GM21447 (cell line): ENCODE measurements at regions not wholly inside any gene's neighbourhood (a gene's known extent, or its start where the extent isn't known, plus 50 kb on each side); places are given as distances from the start of the nearest gene placed in this dataset.

Source experiments
- ATAC-seq: cut with Tn5 transposase; IDR thresholded peaks from one replicate; pipeline ENCODE4 v1.9.1; 2021; ENCODE audit not compliant: unreplicated experiment

DNA sequence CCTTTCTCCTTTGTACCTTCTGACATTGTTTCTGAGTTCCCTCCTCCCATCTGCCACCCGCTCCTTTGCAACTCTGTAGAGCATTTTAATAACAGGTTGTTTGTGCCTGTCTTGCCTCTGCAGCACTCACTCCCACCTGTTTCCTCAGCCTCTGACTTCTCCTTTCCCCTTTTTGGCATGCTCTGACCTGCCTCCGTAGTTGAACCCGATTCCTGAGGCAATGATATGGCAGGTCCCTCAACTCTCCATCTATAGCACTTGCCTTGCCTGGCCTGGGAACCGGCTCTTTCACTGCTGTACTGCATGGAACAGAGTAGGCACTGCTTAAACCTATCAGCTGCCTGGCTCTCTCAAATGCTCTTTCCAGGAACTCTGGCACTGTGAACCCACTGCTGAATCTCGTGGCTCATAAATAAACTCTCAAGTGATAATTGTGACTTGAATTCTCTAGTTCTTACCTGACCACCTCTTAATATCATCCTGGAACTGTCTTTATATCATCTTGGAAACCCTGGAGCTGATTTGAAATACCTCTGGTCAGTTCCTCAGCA, 50.3 kb downstream of the UTRN start:
- no peak for ATAC-seq

GRCh38 chr6:144335914-144336313, 50.8 kb downstream of the UTRN start:
- peak; percentile 49 for ATAC-seq

DNA sequence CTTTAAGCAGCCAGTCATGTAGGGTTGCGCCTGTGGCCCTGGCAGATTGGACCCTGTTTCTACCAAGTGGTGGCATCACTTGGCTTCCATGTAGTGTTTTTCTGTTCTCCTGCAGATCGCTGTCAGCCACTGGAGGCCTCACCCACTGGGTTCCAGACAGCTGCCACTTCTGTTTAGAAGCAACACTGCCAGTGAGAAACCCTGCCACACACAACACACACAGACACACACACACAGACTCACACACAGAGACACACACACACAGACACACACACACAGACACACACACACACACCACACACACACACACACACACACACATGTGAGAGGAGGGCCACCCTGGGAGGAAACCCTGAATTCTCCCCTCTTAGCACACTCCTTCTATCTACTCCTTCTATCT, 51.8 kb downstream of the UTRN start:
- no peak for ATAC-seq

DNA sequence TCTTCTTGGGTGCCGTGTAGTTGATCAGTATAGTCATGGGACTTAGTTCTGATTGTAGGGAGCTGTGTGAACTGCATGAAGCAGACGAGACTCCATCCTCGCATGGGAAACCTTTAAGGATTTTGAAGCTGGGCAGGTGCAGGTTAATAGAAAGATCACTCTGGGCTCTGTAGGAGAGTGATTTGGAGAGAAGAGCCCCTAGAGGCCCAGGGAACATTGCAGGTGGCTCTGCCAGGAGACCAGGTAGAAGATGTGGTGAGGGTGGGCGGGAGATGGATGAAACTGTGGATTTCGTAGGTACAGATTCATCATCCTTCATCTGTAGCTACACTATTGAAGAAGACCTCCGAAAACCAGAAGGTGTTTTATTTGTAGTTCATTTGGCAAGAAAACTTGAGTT, 53.3 kb downstream of the UTRN start:
- no peak for ATAC-seq

- no peak for ATAC-seq
Observed at GRCh38 chr6:144338951-144339700, 54.0 kb downstream of the UTRN start.

DNA sequence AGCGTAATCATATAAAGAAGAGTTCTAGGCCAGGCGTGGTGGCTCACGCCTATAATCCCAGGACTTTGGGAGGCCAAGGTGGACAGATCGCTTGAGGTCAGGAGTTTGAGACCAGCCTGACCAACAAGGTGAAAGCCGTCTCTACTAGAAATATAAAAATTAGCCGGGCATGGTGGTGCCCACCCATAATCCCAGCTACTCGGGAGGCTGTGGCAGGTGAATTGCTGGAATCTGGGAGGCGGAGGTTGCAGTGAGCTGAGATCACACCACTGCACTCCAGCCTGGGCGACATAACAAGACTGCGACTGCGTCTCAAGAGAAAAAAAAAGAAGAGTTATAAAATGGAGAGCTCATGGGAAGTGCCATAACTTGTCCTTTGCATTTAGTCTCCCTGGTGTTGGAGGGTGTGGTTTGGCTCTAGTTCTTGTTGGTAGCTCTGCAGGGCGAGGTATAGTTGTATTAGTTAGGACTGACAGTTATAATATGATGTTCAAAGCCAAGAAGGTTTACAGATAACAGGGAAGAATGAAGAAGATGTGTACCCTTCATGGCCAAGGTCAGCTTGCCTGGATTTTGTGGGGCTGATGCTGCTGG, 54.8 kb downstream of the UTRN start:
- ATAC-seq: no peak

- no peak for ATAC-seq
Observed at GRCh38 chr6:144340541-144341371, 55.6 kb downstream of the UTRN start.

DNA sequence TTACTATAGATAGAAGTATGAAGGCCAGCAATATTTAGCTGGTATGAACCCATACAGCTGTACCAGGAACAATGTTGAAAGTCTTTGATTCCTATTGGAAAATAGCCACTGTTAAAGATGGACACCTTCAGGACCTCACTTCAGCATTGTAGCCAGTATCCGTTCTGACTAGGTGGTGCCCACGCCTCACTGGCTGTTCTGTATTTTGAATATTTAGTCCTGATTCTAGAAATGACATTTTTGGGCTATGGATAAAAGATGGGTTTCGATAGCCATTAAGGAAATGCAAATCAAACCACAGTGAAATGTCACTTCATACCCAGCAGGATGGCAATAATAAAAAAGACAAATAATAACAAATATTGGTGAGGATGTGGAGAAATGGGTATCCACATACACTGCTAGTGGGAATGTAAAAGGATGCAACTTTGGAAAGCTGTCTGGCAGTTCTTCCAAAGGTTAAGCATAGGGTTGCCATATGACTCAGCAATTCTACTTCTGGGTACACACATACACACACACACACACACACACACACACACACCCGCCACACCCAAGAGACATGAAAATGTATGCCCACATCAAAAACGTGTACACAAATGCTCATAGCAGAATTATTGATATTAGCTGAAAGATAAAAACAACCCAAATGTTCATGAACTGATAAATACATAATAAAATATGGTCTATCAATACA, 56.8 kb downstream of the UTRN start:
- ATAC-seq: no peak

DNA sequence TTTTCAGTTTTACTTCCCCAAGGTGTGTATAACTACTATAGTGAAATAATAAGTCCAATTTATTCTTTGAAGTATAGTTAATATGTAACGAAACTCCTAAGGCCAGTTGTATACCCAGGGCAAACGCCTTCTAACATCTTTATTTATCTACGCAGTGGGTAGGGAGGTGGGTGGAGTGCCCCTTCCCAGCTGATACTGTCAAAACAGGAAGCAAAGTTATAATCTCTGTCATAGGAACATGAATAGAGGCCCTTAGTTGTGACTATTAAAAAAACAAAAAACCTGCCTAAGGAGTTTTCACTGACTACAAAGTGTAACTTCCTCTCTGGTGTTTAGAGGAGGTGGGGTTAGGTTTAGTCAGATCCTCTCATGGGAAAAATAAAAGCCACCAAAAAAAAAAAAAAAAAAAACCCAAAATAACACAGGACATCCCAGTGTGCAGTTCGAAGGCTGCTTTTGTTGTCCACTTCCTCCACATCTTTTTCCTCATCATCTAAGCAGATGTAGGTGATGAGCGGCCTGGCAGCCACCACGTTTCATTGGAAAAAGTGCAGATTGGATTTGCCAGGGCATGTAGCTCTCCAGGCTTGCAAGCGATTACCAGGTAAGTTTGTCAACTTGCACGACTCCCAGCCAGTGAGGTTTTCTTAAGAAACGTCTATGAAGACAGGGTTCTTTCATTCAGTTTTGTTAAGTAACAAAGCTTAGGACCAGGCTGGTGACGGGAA, 58.7 kb downstream of the UTRN start:
- ATAC-seq: peak; percentile 52

- ATAC-seq: peak; percentile 32
Observed at GRCh38 chr6:144344646-144345045, 59.5 kb downstream of the UTRN start.

DNA sequence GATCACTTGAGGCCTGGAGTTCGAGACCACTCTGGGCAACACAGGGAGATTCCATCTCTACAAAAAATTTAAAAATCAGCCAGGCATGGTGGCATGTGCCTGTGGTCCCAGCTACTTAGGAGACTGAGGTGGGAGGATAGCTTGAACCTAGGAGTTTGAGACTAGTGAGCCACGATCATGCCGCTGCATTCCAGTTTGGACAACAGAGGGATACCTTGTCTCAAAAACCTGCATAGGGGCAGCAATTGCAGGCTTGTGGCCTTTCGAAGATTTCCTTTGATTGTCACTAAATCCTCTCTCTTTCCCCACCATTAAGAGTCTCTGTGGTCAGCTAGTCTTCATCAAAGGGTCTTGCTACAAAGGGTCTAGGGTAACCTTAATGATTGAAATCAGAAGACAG, 60.3 kb downstream of the UTRN start:
- no peak for ATAC-seq

GRCh38 chr6:144346719-144347447, 61.7 kb downstream of the UTRN start:
- no peak for ATAC-seq

GRCh38 chr6:144347448-144347759, 62.3 kb downstream of the UTRN start:
- ATAC-seq: no peak

DNA sequence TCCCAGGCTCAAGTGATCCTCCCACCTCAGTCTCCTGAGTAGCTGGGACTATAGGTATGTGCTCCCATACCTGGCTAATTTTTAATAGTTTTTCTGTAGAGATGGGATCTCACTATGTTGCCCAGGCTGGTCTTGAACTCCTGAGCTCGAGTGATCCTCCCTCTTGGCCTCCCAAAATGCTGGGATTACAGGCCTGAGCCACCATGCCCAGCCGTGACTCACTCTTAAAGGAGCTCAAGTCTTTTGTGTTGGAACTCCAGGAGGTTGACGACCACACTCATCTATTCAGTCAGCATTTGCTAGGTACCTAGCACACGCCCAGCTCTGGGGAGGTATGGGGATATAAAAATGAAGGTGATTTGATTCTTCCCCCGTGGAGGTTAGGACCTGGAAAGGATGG, 62.8 kb downstream of the UTRN start:
- ATAC-seq: no peak

GRCh38 chr6:144349690-144350527, 64.8 kb downstream of the UTRN start:
- peak; percentile 46 for ATAC-seq

DNA sequence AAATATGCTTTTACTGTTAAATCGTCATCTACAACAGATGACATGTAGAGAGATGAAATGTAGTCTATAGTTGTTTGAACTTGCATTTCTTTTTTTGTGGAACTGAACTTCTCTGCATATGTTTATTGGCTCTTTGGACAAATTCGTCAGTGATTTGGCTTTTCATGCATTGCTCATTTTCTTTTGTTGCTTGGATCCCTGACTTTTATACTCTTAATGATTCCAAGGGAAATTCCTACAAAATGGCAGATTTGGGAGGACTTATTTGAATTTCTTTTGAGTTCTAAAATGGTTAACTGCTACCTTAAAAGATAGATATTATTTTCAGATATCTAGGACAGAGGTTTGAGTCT, 65.4 kb downstream of the UTRN start:
- no peak for ATAC-seq

DNA sequence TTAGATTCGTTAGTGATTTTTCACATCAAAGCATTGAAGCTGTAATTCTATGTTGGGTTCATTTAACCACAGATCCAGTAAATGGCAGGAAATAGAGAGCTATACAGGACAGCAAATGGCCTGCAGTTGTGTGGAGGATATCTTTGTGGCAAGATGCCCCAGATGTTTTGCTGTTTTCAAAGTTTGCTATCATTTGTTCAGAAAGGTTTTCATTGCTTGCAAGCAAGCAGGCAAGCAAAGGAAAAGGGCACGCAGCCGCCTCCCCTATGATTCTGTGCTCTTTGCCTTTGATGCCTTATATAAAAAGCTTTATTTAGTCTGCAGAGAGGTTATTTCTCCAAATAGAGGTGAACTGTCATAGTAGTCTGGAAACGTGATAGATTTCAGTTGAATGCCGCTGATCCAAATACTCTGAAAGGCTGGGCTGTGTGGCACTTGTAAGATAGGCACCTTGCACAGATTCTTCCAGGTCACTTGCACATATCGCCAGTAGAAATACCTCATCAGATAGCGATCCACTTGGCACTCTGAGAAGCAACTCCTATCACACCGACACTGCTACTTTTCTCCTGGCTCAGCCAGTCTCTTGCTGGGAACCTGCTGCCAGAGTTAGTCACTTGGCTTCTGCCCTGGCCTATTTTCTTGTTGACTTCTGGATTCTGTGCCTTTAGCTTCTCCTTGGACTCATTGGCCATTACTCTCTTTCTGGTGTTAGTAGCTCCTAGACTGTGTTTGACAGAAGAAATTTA, 66.4 kb downstream of the UTRN start:
- no peak for ATAC-seq

- ATAC-seq: no peak
Observed at GRCh38 chr6:144352331-144352730, 67.2 kb downstream of the UTRN start.
